ENCODE measurements at regions not wholly inside any gene's neighbourhood (a gene's known extent, or its start where the extent isn't known, plus 50 kb on each side); places are given as distances from the start of the nearest gene placed in this dataset.

- TF ChIP-seq, protein P1, sequence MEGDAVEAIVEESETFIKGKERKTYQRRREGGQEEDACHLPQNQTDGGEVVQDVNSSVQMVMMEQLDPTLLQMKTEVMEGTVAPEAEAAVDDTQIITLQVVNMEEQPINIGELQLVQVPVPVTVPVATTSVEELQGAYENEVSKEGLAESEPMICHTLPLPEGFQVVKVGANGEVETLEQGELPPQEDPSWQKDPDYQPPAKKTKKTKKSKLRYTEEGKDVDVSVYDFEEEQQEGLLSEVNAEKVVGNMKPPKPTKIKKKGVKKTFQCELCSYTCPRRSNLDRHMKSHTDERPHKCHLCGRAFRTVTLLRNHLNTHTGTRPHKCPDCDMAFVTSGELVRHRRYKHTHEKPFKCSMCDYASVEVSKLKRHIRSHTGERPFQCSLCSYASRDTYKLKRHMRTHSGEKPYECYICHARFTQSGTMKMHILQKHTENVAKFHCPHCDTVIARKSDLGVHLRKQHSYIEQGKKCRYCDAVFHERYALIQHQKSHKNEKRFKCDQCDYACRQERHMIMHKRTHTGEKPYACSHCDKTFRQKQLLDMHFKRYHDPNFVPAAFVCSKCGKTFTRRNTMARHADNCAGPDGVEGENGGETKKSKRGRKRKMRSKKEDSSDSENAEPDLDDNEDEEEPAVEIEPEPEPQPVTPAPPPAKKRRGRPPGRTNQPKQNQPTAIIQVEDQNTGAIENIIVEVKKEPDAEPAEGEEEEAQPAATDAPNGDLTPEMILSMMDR (IDR thresholded peaks at IDR 0.05) = no peak
- TF ChIP-seq POLR2A (IDR thresholded peaks at IDR 0.05; ENCODE audit: low read depth) (no peak), POLR2AphosphoS5 (IDR thresholded peaks at IDR 0.05) (no peak), EP300 (IDR thresholded peaks at IDR 0.05) (no peak)
These were observed 70.4 kb upstream of the MDFIC start for GRCh38 chr7:114851406-114852061.
